Endothelial cell of umbilical vein (primary cell): ENCODE measurements at regions not wholly inside any gene's neighbourhood (a gene's known extent, or its start where the extent isn't known, plus 50 kb on each side); places are given as distances from the start of the nearest gene placed in this dataset.

ENCODE experiments used
- BruUV-seq: library from RNA; stranded (reverse); fragments of 400-500 nt; replicated peaks from 2 replicates; lab custom pipeline; 2021; lab: Mats Ljungman, UMichigan
- CTCF ChIA-PET: fragments of 300-600, 350-600 bp; sonication (Branson Sonifier 250); formaldehyde crosslinking; loops from one replicate; lab custom pipeline; 2021; ENCODE audit warnings: antibody characterized with exemption, inconsistent platforms; lab: Charles Lee
- POLR2A ChIA-PET: fragments of 300-600, 350-600 bp; sonication (Branson Sonifier 250); formaldehyde crosslinking; loops from one replicate; lab custom pipeline; 2021; ENCODE audit warnings: antibody characterized with exemption, inconsistent platforms; lab: Charles Lee
- DNase-seq: peaks from one replicate; pipeline ENCODE4 v3.0.0-alpha.2; 2011; ENCODE audit warnings: low read depth, low spot score
- FAIRE-seq: peaks from 2 replicates; lab custom pipeline; 2011; peaks lifted over from hg19 to GRCh38; lab: Jason Lieb, UNC
- H2AFZ ChIP-seq: 2 replicates; pipeline ENCODE4 v1.6.0; 2012; ENCODE audit warnings: low read depth, low read length, control low read depth, inconsistent platforms
- H3K27ac ChIP-seq: 2 replicates; pipeline ENCODE4 v1.5.1; 2011; ENCODE audit warnings: low read depth, mild to moderate bottlenecking, control low read depth, low read length, moderate library complexity; ENCODE audit not compliant: insufficient read depth
- H3K27me3 ChIP-seq, 2 experiments: 2 replicates each; pipeline versions ENCODE4 v1.6.0 to v1.6.1; 2011; ENCODE audit warnings: low read length in 2 of 2, mixed read lengths in 1 of 2; ENCODE audit not compliant: control insufficient read depth in 2 of 2, insufficient read depth in 2 of 2
- H3K36me3 ChIP-seq, 2 experiments: 2 replicates in 1 of 2; 3 replicates in 1 of 2; pipeline ENCODE4 v1.5.1; 2011; ENCODE audit warnings: low read length in 2 of 2, mild to moderate bottlenecking in 1 of 2, moderate library complexity in 1 of 2; ENCODE audit not compliant: control insufficient read depth in 2 of 2, insufficient read depth in 2 of 2; ENCODE audit errors: extremely low read depth in 1 of 2
- H3K4me1 ChIP-seq: 3 replicates; pipeline ENCODE4 v1.5.1; 2011; ENCODE audit warnings: mild to moderate bottlenecking, low read length; ENCODE audit not compliant: control insufficient read depth, insufficient read depth; ENCODE audit errors: extremely low read depth
- H3K4me2 ChIP-seq: 2 replicates; pipeline ENCODE4 v1.6.1; 2011; ENCODE audit warnings: low read length, control low read depth, mixed read lengths; ENCODE audit not compliant: insufficient read depth
- H3K4me3 ChIP-seq, 3 experiments: fragments of 200-600 bp in 1 of 3; sonication (generic), shearing (Covaris generic) in 1 of 3; replicated peaks in 1 of 3; 2 replicates each; pipeline ENCODE4 v1.5.1; 2011 to 2016; ENCODE audit warnings: control low read depth in 3 of 3, low read length in 3 of 3, mild to moderate bottlenecking in 2 of 3, inconsistent platforms in 1 of 3, low read depth in 1 of 3, moderate library complexity in 1 of 3; ENCODE audit not compliant: insufficient read depth in 1 of 3
- H3K79me2 ChIP-seq: 2 replicates; pipeline ENCODE4 v1.6.0; 2012; ENCODE audit warnings: low read length, inconsistent platforms; ENCODE audit not compliant: control insufficient read depth, insufficient read depth
- H3K9ac ChIP-seq: replicated peaks from 2 replicates; pipeline ENCODE3; 2011; ENCODE audit warnings: low read length, control low read depth; ENCODE audit not compliant: insufficient read depth; ENCODE audit errors: extremely low read depth
- H3K9me1 ChIP-seq: replicated peaks from 3 replicates; pipeline ENCODE4 v1.6.0; 2011; ENCODE audit warnings: mild to moderate bottlenecking, low read length; ENCODE audit not compliant: control insufficient read depth, insufficient read depth; ENCODE audit errors: extremely low read depth
- H3K9me3 ChIP-seq: replicated peaks from 2 replicates; pipeline ENCODE4 v1.5.1; 2012; ENCODE audit warnings: low read length, inconsistent platforms; ENCODE audit not compliant: control insufficient read depth, insufficient read depth
- H4K20me1 ChIP-seq: replicated peaks from 2 replicates; pipeline ENCODE3; 2011; ENCODE audit warnings: mild to moderate bottlenecking, low read length; ENCODE audit not compliant: control insufficient read depth, insufficient read depth; ENCODE audit errors: extremely low read depth
- EZH2 ChIP-seq: IDR thresholded peaks from 2 replicates; pipeline ENCODE4 v1.6.1; 2012; ENCODE audit warnings: borderline replicate concordance, low read depth, mild to moderate bottlenecking, moderate library complexity, low read length, inconsistent platforms; ENCODE audit not compliant: severe bottlenecking
- GATA2 ChIP-seq: IDR thresholded peaks from 2 replicates; pipeline ENCODE4 v1.7.0; 2011; ENCODE audit warnings: low read depth, mild to moderate bottlenecking, moderate library complexity, mixed read lengths, low read length; ENCODE audit not compliant: insufficient read length, insufficient read depth
- JUN ChIP-seq: IDR thresholded peaks from 2 replicates; pipeline ENCODE4 v1.6.1; 2011; ENCODE audit warnings: borderline replicate concordance, low read depth; ENCODE audit not compliant: insufficient read length, insufficient read depth
- MYC ChIP-seq: IDR thresholded peaks from one replicate; pipeline ENCODE4 v1.6.1; 2011; ENCODE audit warnings: mild to moderate bottlenecking, low read depth, low read length
- POLR2A ChIP-seq: IDR thresholded peaks from 2 replicates; pipeline ENCODE4 v1.6.1; 2012; ENCODE audit warnings: low read depth, mild to moderate bottlenecking, control low read depth, low read length
- dilution Hi-C: fragments of 300-500 bp; cut with MboI; formaldehyde crosslinking; loops from one replicate; pipeline ENCODE4 v1.15.0; 2019; ENCODE audit warnings: low sequenced_read_pairs; ENCODE audit not compliant: extremely low pct_ligation_motif_present
- intact Hi-C: fragments of 100-400 bp; cut with micrococcal nuclease; formaldehyde crosslinking; loops from one replicate; pipeline ENCODE4 v1.10.0; 2022
- TF ChIP-seq, protein P1 (sequence below), 2 donors: IDR thresholded peaks; 1 replicate in 1 of 2; 2 replicates in 1 of 2; pipeline ENCODE4 v1.5.1; 2011; ENCODE audit warnings: low read length in 2 of 2, mild to moderate bottlenecking in 2 of 2, moderate library complexity in 2 of 2, control low read depth in 1 of 2, inconsistent platforms in 1 of 2, low read depth in 1 of 2; ENCODE audit not compliant: insufficient read depth in 1 of 2; ENCODE audit errors: extremely low read depth in 1 of 2
- TF ChIP-seq, protein P2 (sequence below): IDR thresholded peaks from 2 replicates; pipeline ENCODE4 v1.6.1; 2011; ENCODE audit not compliant: insufficient read depth, insufficient read length

- DNase-seq (peak; percentile 49), FAIRE-seq (no peak)
- dilution Hi-C loops: no loop called here
- H3K36me3 ChIP-seq: no peaks in the 10 kb centered on the region
- H3K9ac ChIP-seq: no peak overlapping the region
- H3K9me1 ChIP-seq: no peaks in the 10 kb centered on the region
- no peaks in the 10 kb centered on the region for H4K20me1 ChIP-seq
- intact Hi-C loops: loop anchor here (10.0 kb wide), 1 partner anchor 404 kb away; no protein-coding TSS in a partner anchor
- no peaks in the 10 kb centered on the region for H3K4me1 ChIP-seq
- H3K4me2 ChIP-seq: no peak overlapping the region
- POLR2A ChIA-PET: no interaction called here
- H3K27me3 ChIP-seq: peaks cover 0 to 2% of the 10 kb centered on the region in 2 experiments
- no peak overlapping the region for H2AFZ ChIP-seq
- H3K79me2 ChIP-seq: no peaks in the 10 kb centered on the region
- no peak overlapping the region for H3K4me3 ChIP-seq
- no peak overlapping the region for H3K27ac ChIP-seq
- TF ChIP-seq GATA2 (no peak), POLR2A (no peak), JUN (no peak), MYC (no peak), EZH2 (no peak)
- TF ChIP-seq, protein P1, sequence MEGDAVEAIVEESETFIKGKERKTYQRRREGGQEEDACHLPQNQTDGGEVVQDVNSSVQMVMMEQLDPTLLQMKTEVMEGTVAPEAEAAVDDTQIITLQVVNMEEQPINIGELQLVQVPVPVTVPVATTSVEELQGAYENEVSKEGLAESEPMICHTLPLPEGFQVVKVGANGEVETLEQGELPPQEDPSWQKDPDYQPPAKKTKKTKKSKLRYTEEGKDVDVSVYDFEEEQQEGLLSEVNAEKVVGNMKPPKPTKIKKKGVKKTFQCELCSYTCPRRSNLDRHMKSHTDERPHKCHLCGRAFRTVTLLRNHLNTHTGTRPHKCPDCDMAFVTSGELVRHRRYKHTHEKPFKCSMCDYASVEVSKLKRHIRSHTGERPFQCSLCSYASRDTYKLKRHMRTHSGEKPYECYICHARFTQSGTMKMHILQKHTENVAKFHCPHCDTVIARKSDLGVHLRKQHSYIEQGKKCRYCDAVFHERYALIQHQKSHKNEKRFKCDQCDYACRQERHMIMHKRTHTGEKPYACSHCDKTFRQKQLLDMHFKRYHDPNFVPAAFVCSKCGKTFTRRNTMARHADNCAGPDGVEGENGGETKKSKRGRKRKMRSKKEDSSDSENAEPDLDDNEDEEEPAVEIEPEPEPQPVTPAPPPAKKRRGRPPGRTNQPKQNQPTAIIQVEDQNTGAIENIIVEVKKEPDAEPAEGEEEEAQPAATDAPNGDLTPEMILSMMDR (IDR thresholded peaks at IDR 0.05; ENCODE audit: extremely low read depth in 1 of 2, insufficient read depth in 1 of 2, low read depth in 1 of 2, low read length in 2 of 2): no peak
- TF ChIP-seq, protein P2, sequence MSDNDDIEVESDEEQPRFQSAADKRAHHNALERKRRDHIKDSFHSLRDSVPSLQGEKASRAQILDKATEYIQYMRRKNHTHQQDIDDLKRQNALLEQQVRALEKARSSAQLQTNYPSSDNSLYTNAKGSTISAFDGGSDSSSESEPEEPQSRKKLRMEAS: no peak
- CTCF ChIA-PET: interaction anchor here (0.7 to 6.0 kb wide), 7 partner anchors 38 to 425 kb away, joined by 3 to 96 read pairs (median 3); no protein-coding TSS in a partner anchor
- H3K9me3 ChIP-seq: no peaks in the 10 kb centered on the region
- no TSS peak for BruUV-seq
These were observed 97.4 kb upstream of the ITGA1 start for GRCh38 chr5:52690236-52690768.
